ENCODE measurements at regions not wholly inside any gene's neighbourhood (a gene's known extent, or its start where the extent isn't known, plus 50 kb on each side); places are given as distances from the start of the nearest gene placed in this dataset.

DNA sequence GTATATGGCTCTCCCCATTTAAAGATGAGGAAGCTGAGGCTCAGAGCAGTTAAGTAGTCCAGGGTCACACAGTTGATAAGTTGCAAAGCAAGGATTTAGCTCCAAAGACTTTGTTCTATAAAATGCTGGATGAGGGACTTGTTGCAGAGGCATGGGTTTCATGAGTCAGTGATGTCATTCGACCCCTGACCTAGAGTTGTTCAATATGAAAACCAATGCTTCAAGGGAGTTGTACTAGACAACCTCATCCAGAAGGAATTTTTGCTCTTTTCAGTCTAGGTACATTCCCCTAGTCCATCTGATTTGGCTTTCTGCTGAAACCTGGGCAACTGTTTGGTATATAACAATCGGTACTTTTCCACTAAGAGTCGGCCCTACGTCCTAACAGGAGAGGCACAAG, 550.4 kb downstream of the EBF1 start:
- Histone ChIP-seq H3K27me3 (no peaks in the 10 kb centered on the region), H3K4me3 (no peak overlapping the region), H3K9me3 (peaks cover 3 to 10% of the 10 kb centered on the region in 2 donors), H3K4me1 (no peaks in the 10 kb centered on the region), H3K36me3 (no peaks in the 10 kb centered on the region), H3K27ac (no peak overlapping the region)
- TF ChIP-seq, protein P1, sequence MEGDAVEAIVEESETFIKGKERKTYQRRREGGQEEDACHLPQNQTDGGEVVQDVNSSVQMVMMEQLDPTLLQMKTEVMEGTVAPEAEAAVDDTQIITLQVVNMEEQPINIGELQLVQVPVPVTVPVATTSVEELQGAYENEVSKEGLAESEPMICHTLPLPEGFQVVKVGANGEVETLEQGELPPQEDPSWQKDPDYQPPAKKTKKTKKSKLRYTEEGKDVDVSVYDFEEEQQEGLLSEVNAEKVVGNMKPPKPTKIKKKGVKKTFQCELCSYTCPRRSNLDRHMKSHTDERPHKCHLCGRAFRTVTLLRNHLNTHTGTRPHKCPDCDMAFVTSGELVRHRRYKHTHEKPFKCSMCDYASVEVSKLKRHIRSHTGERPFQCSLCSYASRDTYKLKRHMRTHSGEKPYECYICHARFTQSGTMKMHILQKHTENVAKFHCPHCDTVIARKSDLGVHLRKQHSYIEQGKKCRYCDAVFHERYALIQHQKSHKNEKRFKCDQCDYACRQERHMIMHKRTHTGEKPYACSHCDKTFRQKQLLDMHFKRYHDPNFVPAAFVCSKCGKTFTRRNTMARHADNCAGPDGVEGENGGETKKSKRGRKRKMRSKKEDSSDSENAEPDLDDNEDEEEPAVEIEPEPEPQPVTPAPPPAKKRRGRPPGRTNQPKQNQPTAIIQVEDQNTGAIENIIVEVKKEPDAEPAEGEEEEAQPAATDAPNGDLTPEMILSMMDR (IDR thresholded peaks at IDR 0.05), result no peak
- DNase-seq (ENCODE audit: low spot score), result no peak

DNA sequence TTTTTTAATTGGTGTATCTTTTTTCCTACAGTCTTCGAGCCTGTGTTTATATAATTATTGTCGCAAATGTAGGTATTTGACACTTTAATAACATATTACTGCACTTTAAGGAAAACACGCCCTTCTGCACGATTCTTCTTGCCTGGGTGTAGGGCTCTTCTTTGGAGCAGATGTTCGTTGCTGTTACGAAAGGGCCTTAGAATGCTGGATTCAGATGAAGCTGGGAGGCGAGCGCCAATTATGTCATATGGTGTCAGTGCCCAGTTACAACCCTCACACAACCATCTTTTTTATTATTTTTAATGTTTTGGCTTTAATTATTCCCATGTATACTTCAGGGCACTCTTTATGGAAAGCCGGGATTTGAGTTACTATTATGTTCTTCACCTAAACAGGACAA, 553.0 kb downstream of the EBF1 start:
- Histone ChIP-seq H3K27me3 (no peaks in the 10 kb centered on the region), H3K9me3 (peaks cover 3 to 10% of the 10 kb centered on the region in 2 donors), H3K27ac (peak overlapping the region in 1 of 2 donors; percentile 23), H3K4me1 (no peaks in the 10 kb centered on the region), H3K36me3 (no peaks in the 10 kb centered on the region), H3K4me3 (no peak overlapping the region)
- no peak for DNase-seq (ENCODE audit: low spot score)
- TF ChIP-seq, protein P1 (IDR thresholded peaks at IDR 0.05), result no peak

DNA sequence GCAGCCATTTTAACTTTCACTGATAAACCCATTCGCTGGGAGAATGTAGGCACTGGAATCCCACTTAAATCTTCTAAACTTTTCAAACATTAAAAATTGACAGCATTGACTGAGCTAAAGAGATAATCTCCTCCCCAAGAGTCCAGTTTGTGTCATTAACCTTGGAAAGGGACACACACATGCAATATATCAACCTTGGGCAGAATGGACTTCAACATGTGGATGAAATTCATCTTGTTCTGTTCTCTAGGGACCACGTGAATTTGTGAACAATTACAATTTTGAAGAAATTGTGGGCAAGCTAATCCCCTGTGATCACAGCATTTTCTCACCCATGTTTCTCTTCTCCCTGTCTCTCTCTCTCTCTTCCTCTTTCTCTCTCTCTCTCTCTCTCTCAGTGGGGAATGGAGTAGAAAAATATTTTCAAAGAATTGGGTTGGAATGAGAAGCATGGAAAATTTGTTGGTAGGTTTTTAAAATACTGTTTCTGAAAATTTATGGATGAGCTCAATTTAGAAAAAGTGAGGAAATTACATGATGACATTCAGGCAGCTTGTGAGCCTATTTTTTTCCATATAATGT, 553.7 kb downstream of the EBF1 start:
- no peaks in the 10 kb centered on the region for H3K27me3 ChIP-seq
- peaks cover 3 to 10% of the 10 kb centered on the region in 2 donors for H3K9me3 ChIP-seq
- DNase-seq (ENCODE audit: low spot score), result no peak
- TF ChIP-seq, protein P1 (IDR thresholded peaks at IDR 0.05), result no peak
- peak overlapping the region in 1 of 2 donors; percentile 23 for H3K27ac ChIP-seq
- H3K36me3 ChIP-seq, result no peaks in the 10 kb centered on the region
- no peaks in the 10 kb centered on the region for H3K4me1 ChIP-seq
- H3K4me3 ChIP-seq, result no peak overlapping the region

DNA sequence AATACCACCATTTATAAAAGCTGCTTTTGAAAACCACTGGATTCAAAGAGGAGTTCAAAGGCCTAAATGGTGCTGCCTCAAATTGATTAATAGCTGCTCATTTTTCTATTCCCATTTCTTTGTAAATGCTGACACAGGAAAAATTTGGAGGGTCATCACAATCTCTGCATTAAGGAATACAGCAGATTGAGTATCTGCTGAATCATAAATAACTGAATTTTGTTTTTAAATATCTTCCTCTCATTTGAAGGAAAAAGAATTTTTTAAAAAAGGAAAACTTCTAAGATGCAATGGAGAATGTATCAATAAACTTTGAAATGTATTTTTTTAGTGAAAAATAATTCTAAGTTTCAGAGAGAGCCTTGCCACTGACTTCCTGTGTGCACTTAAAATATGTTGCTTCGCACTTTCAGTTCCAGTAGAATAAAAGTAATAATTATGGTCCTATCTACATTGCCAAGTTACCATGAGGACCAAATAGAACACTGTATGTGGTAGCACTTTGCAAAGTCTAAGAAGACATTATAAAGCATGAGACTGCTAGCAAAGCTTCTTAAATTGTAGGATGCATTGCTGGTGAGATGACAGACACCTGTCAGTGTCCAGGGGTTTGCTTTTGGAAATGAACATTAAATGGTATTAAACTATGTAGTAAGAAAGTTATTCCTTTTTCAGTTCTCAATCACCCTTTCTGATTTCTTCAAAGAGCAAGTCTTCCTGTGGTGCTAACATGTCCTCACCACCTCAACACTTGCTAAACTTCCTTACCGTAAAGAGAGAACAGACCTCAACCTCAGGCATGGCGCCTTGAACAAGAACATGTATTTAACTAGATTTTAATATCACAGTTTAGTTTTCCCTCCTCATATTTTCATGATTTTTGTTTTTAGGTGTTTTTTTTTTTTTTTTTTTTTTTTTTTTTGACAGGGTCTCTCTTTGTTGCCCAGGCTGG, 555.1 kb downstream of the EBF1 start:
- H3K27me3 ChIP-seq, result no peaks in the 10 kb centered on the region
- H3K4me3 ChIP-seq, result no peak overlapping the region
- no peaks in the 10 kb centered on the region for H3K36me3 ChIP-seq
- no peaks in the 10 kb centered on the region for H3K4me1 ChIP-seq
- peak overlapping the region in 1 of 2 donors; percentile 73 for H3K27ac ChIP-seq
- TF ChIP-seq, protein P1 (IDR thresholded peaks at IDR 0.05), result no peak
- DNase-seq (ENCODE audit: low spot score), result no peak
- peaks cover 3 to 10% of the 10 kb centered on the region in 2 donors for H3K9me3 ChIP-seq

DNA sequence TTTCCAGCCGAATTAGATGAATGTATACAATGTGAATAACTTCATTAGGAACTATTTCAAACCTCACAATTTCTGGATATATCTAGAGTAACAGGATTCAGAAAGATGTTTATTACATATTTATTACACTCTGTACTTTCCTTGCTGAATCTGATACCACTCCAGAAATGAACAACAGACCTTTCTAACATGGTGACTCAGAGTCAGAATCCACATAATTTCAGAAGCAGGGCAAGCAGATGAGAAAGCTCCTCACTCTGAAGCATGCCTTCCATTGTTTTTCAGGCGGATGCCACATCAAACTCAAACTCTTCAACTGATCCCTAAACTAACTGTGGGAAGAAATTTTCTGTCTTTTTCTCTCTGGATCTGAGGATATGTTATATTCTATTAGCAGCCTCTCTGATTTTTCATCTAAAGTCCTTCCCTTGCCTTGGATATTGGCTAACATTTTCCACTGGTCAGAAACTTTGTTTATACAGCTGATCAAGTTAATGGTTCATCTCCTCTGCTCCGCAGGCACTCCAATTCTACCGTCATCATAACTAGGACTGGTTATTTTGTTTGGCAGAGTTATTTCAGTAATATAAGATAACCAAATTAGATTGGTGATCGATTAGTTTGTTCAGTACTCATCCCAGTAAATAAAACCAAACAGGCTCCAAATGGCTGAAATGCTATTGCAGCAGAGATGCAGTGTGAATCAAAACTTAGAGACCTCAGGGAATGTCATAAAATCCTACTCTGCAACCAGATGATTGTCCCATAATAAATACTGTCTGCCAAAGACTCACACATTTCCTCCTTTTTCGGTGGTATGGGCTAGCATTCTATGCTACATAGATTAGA, 556.0 kb downstream of the EBF1 start:
- TF ChIP-seq, protein P1 (IDR thresholded peaks at IDR 0.05), result no peak
- Histone ChIP-seq H3K4me3 (no peak overlapping the region), H3K9me3 (peaks cover 3 to 9% of the 10 kb centered on the region in 2 donors), H3K27me3 (no peaks in the 10 kb centered on the region), H3K27ac (peak overlapping the region; percentile 55 to 73), H3K36me3 (no peaks in the 10 kb centered on the region), H3K4me1 (no peaks in the 10 kb centered on the region)
- DNase-seq (ENCODE audit: low spot score), result no peak
